ENCODE measurements at regions not wholly inside any gene's neighbourhood (a gene's known extent, or its start where the extent isn't known, plus 50 kb on each side); places are given as distances from the start of the nearest gene placed in this dataset.

DNA sequence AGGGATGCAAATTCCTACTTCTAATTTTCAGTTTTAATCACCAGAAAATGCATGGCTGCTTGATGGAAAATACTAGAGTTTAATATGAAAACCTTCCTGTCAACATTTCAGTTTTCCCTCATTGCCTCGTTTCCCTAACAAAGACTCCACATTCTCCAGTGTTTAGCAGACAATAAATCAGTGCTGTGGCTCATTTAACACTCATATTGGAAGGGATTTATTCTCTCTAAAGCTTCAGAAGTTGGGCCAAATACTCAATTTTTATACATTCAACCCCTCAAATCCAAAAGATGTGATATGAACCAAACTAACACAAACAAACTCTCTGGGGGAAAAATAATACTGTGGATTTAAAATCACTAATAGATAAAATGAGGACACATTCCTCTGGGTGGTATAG lies 482.5 kb downstream of the FLRT2 start:
- no peak for DNase-seq

DNA sequence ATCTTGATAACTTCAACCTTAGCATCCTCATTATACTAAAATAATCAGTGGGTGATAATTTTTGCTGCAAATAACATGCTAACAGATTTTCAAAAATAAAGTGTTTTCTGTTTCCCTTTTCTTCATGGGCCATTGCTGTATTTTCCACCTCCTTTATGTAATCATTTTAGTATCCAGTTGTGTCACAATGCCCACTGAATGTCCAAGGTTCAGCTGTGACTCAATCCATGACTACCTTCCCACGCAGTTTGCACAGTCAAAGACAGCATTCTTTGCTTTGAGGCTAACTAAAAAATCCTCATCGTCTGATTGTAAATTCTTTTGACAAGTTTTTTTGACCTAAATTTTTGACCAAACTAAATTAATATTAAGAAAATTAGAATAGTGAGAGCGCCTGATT lies 474.1 kb downstream of the FLRT2 start:
- no peak for DNase-seq

DNA sequence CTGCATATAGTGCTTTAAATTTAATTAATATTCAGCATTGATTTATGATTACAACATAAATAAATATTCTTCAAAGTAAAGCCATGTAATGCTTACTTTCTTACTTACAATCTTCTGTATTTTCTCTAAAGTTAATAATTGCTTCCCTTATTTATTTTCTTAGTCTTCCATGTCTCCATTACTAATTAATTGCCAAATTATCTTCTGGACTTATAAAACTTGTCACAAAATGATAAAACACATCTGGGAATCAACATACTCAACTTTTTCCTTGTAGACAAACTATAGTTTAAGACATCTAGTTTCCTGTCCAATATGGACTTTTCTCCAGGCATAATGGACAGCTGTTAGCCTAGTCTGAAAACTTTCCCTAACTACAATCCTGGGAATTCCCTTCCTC lies 466.6 kb downstream of the FLRT2 start:
- no peak for DNase-seq

DNA sequence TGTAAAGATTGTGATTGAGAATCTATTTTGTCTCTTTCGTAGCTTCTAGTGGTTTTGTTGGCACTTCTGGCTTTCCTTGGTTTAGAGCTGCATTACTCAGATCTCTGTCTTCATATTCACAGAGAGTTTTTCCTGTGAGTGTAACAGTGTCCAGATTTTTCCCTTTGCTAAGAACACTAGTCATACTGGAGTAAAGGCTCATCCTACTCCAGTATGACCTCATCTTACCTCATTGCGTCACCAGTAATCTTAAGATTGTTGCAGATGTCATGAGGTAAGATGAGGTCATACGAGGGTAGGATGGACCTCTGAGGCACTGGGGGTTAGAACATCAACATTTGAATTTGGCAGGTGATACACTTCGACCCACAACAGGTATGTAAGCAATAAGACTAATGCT lies 461.2 kb downstream of the FLRT2 start:
- DNase-seq: no peak

DNA sequence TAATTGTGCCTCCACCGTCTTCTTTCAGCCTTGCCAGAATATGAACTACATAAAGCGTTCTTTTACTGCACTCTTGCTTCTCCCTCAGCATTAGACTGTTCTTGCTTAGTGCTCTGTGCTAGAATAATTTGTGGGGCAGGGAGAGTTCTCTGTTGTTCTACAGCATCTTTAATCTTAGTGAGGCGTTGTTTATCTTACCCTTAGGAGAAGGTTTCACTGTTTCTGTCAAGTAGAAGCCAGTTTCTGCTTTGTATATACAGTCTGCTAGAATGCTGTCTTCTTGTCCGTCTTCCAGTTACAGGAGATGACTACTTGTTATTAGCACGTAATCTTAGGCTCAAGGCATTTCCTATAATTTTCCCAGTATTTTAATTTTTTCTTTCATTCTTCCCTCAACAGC lies 458.0 kb downstream of the FLRT2 start:
- DNase-seq: no peak

- no peak for DNase-seq
These were observed 457.3 kb downstream of the FLRT2 start for GRCh38 chr14:85987292-85987691.

- no peak for DNase-seq
These were observed 448.8 kb downstream of the FLRT2 start for GRCh38 chr14:85978582-85979250.

- no peak for DNase-seq
These were observed 444.7 kb downstream of the FLRT2 start for GRCh38 chr14:85974602-85975001.

GRCh38 chr14:85963486-85963885 lies 433.5 kb downstream of the FLRT2 start:
- DNase-seq: no peak

DNA sequence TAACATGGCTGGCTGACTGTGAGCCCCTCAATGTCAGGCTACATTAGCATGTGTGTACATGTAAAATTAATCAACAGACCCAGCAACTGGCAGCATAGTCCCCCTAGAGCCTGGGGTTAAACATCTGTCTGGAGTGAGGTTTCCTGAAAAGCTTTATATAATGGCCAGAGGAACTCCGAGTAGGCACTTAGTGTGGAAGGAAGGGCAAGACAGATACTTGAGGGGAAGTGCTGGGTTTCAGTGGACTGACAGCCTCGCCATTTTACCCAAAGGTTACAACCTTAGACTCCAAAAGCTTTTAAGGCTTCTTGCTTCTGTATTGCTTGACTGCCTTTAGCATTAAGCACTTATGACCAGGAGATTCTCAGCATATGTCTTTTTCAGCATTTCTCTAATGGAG lies 430.8 kb downstream of the FLRT2 start:
- DNase-seq: no peak

GRCh38 chr14:85959063-85959462 lies 429.1 kb downstream of the FLRT2 start:
- no peak for DNase-seq

- DNase-seq: no peak
These were observed 428.1 kb downstream of the FLRT2 start for GRCh38 chr14:85958069-85958468.

DNA sequence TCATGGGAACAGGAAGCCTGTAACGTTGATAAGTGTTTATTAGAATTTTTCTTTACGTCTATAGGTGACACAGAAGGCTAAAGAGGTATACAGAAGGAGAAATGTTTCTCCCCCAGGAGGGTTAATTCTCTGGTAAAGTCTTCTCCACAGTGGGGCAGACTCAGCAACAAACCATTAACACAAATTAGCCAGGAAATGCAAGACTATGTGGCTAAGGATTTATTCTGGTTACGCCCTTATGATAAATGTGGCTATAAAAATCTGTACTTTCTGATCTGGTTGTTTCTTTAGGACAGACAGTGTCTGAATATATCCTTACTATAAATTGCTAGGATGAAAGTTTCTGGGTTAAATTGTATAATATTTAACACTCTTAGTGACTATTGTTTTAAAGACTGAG lies 423.3 kb downstream of the FLRT2 start:
- no peak for DNase-seq

DNA sequence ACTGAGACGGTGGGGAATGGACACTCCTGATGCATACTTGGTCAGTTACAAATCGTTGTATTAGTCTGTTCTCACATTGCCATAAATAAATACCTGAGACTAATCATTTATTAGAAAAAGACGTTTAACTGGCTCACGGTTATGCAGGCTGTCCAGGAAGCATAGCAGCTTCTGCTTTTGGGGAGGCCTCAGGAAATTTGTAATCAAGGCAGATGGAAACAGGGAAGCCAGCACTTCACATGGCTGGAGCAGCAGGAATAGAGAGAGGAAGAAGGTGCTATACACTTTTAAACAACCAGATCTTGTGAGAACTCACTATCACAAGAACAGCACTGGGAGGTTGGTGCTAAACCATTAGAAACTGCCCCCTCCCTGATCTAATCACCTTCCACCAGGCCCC lies 418.2 kb downstream of the FLRT2 start:
- DNase-seq: no peak

DNA sequence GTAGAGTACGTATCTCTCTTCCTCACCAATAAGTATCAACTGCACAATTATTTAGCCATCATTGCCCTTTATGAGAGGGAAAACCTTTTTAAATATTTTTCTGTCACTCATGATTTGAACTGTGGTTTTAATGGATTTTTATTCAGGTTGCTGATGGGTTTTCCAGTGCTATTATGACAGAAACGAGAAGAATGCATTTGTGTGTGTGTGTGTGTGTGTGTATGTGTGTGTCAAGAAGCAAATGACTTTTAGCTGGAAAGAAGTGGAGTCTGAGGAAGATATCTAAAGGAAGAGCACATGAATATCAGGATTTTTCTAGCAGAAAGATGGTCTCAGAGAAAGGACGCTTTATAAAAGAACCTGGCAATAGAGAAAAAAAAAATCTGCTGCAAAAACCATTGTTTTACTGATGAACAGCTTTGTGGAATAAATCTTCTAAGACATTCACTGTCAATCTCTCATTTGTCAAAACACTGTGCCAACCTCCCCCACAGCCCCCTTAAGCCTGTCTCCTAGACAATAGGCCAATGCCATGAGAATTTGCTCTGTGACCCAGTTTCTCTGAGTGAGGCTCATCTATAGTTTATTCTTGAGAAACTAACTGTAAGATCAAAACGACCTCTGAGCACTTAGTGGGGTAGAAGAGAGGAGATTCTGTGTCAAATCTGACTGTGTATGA lies 417.7 kb downstream of the FLRT2 start:
- no peak for DNase-seq

DNA sequence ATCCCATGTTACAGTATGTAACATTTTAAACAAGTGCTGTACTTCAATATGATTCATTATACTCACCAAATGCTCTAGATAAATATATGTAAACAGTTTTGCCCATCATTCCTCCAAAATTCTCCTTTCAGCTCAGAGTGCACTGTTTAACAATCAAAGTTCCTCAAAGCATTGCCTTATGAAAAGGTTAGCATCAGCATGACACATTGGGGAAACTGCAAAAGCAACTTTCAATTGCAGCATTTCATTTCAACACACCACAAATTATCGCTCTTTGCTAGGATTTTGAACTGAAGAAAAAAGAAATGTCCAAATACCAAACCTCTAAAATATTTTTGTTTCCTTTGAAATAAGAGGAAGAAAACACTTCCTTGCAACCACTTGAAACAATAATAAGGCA lies 413.2 kb downstream of the FLRT2 start:
- no peak for DNase-seq

GRCh38 chr14:85934886-85935254 lies 404.9 kb downstream of the FLRT2 start:
- no peak for DNase-seq

GRCh38 chr14:85934123-85934885 lies 404.4 kb downstream of the FLRT2 start:
- DNase-seq: peak; percentile 29

DNA sequence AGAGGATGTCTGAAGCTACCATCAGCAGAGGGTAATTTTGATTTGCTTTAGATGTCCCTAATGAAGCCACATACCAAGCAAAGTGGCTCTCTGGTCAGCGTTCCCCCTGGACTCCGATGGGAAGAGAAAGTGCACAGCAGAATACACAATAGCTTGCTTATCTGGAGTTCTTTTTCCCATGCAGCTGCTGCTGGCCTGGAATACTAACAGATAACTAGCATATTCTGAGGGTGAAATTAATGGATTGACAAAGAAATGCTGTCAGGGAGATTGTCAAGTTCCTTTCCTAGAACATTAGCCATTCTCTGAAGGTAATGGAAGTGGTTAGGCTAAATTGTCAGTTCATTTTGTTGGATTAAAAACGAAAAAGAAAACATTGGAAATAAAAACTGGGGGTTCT lies 391.3 kb downstream of the FLRT2 start:
- no peak for DNase-seq

GRCh38 chr14:85917716-85918115 lies 387.8 kb downstream of the FLRT2 start:
- no peak for DNase-seq

- no peak for DNase-seq
These were observed 385.8 kb downstream of the FLRT2 start for GRCh38 chr14:85915711-85916110.

DNA sequence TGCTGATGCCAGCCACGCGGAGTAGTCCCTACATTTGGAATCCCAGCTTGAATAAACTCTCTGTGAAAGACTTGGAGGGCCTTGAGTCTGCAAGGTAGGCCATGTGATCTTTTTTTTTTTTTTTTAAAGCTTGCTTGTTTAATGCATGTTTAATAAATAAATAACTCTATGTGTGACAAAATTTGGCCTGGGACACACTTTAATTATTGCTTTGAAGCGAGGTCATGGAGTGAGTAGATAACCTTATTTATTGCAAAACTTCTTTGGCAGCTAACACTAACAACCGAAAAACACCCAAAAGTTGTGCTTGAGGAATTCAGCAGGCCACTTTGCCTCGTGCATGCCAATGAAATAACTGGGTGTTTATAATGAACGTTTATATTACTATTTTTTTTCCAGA lies 382.2 kb downstream of the FLRT2 start:
- no peak for DNase-seq

- no peak for DNase-seq
These were observed 381.1 kb downstream of the FLRT2 start for GRCh38 chr14:85911044-85911443.

GRCh38 chr14:85909581-85909980 lies 379.6 kb downstream of the FLRT2 start:
- no peak for DNase-seq
